ENCODE measurements at regions not wholly inside any gene's neighbourhood (a gene's known extent, or its start where the extent isn't known, plus 50 kb on each side); places are given as distances from the start of the nearest gene placed in this dataset.

DNA sequence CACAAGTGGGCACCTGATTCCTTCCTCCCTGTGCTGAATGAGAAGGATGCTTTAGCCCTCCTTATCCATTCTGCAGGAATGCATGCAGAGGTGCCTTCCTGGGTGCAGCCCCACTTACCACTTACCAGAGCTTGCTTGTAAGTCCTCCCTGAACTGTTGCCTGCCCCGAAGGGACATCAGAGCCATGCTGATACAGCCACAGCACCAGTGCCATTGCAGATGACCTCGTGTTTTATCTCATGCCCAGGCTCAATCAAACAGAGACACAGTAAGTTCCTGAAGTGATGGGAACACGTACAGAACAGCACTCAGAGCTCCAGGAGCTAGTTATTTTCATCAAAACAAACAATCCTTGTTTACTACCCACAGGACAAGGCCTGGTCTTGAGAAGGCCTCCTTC lies 81.9 kb downstream of the ATP1A1 start:
- DNase-seq = no peak
- no peak for ATAC-seq
- intact Hi-C loops (cut with DNase I, micrococcal nuclease) = loop anchor here in 1 of 2 donors (5.0 kb wide), 1 partner anchor 193 kb away; no protein-coding TSS in a partner anchor
- Histone ChIP-seq H3K4me1 (ENCODE audit: low read depth) (no peaks in the 10 kb centered on the region), H3K9me3 (no peaks in the 10 kb centered on the region), H3K4me3 (no peak overlapping the region), H3K36me3 (ENCODE audit: low read depth) (no peaks in the 10 kb centered on the region)
- TF ChIP-seq, protein P1, sequence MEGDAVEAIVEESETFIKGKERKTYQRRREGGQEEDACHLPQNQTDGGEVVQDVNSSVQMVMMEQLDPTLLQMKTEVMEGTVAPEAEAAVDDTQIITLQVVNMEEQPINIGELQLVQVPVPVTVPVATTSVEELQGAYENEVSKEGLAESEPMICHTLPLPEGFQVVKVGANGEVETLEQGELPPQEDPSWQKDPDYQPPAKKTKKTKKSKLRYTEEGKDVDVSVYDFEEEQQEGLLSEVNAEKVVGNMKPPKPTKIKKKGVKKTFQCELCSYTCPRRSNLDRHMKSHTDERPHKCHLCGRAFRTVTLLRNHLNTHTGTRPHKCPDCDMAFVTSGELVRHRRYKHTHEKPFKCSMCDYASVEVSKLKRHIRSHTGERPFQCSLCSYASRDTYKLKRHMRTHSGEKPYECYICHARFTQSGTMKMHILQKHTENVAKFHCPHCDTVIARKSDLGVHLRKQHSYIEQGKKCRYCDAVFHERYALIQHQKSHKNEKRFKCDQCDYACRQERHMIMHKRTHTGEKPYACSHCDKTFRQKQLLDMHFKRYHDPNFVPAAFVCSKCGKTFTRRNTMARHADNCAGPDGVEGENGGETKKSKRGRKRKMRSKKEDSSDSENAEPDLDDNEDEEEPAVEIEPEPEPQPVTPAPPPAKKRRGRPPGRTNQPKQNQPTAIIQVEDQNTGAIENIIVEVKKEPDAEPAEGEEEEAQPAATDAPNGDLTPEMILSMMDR (IDR thresholded peaks at IDR 0.05) = no peak

DNA sequence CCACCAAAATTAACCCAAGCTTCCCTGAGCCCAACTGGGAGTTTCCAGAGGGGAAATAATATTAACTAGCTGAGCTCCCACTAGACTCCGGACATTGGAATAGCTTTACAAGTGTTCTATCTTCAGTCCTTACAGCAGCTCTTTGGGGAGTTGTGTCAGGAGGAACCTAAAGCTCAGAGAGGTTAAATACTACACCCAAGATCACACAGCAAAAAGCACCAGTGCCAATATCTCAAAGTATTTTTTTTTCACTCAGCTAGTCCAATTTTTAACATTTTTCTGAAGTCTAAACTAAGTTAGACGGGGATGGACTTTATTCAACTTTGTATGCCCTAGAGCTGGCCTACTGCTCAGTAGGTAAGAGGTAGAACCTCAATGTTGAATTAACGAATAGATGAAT lies 82.5 kb downstream of the ATP1A1 start:
- Histone ChIP-seq H3K36me3 (ENCODE audit: low read depth) (no peaks in the 10 kb centered on the region), H3K4me3 (no peak overlapping the region), H3K9me3 (no peaks in the 10 kb centered on the region), H3K4me1 (ENCODE audit: low read depth) (no peaks in the 10 kb centered on the region)
- intact Hi-C loops (cut with DNase I, micrococcal nuclease) = loop anchor here in 1 of 2 donors (5.0 kb wide), 1 partner anchor 193 kb away; no protein-coding TSS in a partner anchor
- DNase-seq (no peak), ATAC-seq (no peak)
- TF ChIP-seq, protein P1 (IDR thresholded peaks at IDR 0.05) = no peak

- Histone ChIP-seq H3K9me3 (no peaks in the 10 kb centered on the region), H3K4me1 (ENCODE audit: low read depth) (no peaks in the 10 kb centered on the region), H3K36me3 (ENCODE audit: low read depth) (no peaks in the 10 kb centered on the region), H3K4me3 (no peak overlapping the region)
- ATAC-seq = no peak
- DNase-seq = no peak
- intact Hi-C loops (cut with DNase I, micrococcal nuclease) = loop anchor here in 1 of 2 donors (5.0 kb wide), 1 partner anchor 196 kb away; no protein-coding TSS in a partner anchor
- TF ChIP-seq, protein P1 (IDR thresholded peaks at IDR 0.05) = no peak
These were observed 85.0 kb downstream of the ATP1A1 start for GRCh38 chr1:116457946-116458604.

- intact Hi-C loops (cut with DNase I, micrococcal nuclease) = loop anchor here in 1 of 2 donors (5.0 kb wide), 1 partner anchor 196 kb away; no protein-coding TSS in a partner anchor
- DNase-seq = no peak
- no peak for ATAC-seq
- Histone ChIP-seq H3K4me1 (ENCODE audit: low read depth) (no peaks in the 10 kb centered on the region), H3K4me3 (no peak overlapping the region), H3K9me3 (no peaks in the 10 kb centered on the region), H3K36me3 (ENCODE audit: low read depth) (no peaks in the 10 kb centered on the region)
- TF ChIP-seq, protein P1 (IDR thresholded peaks at IDR 0.05) = no peak
These were observed 85.7 kb downstream of the ATP1A1 start for GRCh38 chr1:116458695-116459094.

DNA sequence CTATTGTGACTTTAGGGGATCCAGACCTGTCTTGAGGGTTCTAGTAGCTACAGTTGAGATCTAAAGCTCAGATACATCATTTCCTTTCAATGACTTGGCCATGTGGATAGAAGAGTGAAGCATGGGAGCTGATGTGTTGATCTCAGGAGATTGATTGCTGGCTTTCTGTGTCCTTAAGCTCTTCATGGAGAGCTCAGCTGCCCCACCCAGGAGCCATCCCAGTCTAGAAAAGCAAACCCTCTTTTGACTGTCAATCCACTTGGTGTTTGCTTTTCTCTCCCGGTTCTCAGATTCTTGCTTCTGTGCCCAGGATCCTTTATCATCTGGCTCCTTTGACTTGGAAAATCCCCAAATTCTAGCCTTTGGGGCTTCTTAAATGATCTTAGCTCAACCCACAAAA lies 87.2 kb downstream of the ATP1A1 start:
- no peak for DNase-seq
- H3K36me3 ChIP-seq (ENCODE audit: low read depth) = no peaks in the 10 kb centered on the region
- H3K4me1 ChIP-seq (ENCODE audit: low read depth) = no peaks in the 10 kb centered on the region
- intact Hi-C loops (cut with DNase I, micrococcal nuclease) = no loop called here
- H3K4me3 ChIP-seq = no peak overlapping the region
- TF ChIP-seq, protein P1 (IDR thresholded peaks at IDR 0.05) = no peak
- no peaks in the 10 kb centered on the region for H3K9me3 ChIP-seq
- no peak for ATAC-seq
